ENCODE measurements at regions not wholly inside any gene's neighbourhood (a gene's known extent, or its start where the extent isn't known, plus 50 kb on each side); places are given as distances from the start of the nearest gene placed in this dataset.

DNA sequence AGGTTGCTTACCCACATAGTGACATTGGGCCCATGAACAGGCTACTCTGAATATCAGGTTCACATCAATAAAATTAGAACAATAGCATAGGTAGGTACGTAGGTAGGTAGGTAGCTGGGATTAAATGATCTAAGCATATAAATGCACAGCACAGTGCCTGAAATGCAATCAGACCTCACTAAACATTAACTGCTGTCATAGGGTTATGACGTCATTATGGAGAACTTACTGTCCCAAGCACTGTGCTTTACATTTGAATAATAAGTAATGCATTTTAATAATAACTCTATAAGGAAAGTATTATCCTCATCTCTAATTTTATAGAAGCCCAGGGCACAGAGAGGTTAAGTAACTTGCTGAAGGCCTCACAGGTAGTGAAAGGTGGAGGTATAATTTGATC lies 112.5 kb downstream of the RPS24 start:
- TF ChIP-seq, protein P1, sequence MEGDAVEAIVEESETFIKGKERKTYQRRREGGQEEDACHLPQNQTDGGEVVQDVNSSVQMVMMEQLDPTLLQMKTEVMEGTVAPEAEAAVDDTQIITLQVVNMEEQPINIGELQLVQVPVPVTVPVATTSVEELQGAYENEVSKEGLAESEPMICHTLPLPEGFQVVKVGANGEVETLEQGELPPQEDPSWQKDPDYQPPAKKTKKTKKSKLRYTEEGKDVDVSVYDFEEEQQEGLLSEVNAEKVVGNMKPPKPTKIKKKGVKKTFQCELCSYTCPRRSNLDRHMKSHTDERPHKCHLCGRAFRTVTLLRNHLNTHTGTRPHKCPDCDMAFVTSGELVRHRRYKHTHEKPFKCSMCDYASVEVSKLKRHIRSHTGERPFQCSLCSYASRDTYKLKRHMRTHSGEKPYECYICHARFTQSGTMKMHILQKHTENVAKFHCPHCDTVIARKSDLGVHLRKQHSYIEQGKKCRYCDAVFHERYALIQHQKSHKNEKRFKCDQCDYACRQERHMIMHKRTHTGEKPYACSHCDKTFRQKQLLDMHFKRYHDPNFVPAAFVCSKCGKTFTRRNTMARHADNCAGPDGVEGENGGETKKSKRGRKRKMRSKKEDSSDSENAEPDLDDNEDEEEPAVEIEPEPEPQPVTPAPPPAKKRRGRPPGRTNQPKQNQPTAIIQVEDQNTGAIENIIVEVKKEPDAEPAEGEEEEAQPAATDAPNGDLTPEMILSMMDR (conservative IDR thresholded peaks at IDR 0.05; ENCODE audit: low read depth, low read length) = no peak
- TF ChIP-seq EZH2 (IDR thresholded peaks at IDR 0.05; ENCODE audit: borderline replicate concordance, low read depth, low read length, poor library complexity, severe bottlenecking) = no peak
